ENCODE measurements at regions not wholly inside any gene's neighbourhood (a gene's known extent, or its start where the extent isn't known, plus 50 kb on each side); places are given as distances from the start of the nearest gene placed in this dataset.

- Histone ChIP-seq H3K27me3 (no peaks in the 10 kb centered on the region), H3K36me3 (no peaks in the 10 kb centered on the region), H3K27ac (no peak overlapping the region), H3K4me3 (no peak overlapping the region), H3K9me3 (no peaks in the 10 kb centered on the region), H3K4me1 (no peaks in the 10 kb centered on the region)
- WGBS, 2 donors = 52 to 65% methylated on average over 3 of the region's 3 CpGs
- intact Hi-C loops (cut with DNase I) = no loop called here
- no peak for DNase-seq
- TF ChIP-seq, protein P1, sequence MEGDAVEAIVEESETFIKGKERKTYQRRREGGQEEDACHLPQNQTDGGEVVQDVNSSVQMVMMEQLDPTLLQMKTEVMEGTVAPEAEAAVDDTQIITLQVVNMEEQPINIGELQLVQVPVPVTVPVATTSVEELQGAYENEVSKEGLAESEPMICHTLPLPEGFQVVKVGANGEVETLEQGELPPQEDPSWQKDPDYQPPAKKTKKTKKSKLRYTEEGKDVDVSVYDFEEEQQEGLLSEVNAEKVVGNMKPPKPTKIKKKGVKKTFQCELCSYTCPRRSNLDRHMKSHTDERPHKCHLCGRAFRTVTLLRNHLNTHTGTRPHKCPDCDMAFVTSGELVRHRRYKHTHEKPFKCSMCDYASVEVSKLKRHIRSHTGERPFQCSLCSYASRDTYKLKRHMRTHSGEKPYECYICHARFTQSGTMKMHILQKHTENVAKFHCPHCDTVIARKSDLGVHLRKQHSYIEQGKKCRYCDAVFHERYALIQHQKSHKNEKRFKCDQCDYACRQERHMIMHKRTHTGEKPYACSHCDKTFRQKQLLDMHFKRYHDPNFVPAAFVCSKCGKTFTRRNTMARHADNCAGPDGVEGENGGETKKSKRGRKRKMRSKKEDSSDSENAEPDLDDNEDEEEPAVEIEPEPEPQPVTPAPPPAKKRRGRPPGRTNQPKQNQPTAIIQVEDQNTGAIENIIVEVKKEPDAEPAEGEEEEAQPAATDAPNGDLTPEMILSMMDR (IDR thresholded peaks at IDR 0.05) = no peak
- TF ChIP-seq POLR2A (IDR thresholded peaks at IDR 0.05) = no peak
- no peak for TF ChIP-seq POLR2AphosphoS5 (IDR thresholded peaks at IDR 0.05)
- no peak for TF ChIP-seq EP300 (IDR thresholded peaks at IDR 0.05)
Observed at GRCh38 chr9:79408617-79409016, 163.1 kb upstream of the TLE4 start.

GRCh38 chr9:79409182-79409823 is 162.5 kb upstream of the TLE4 start:
- Histone ChIP-seq H3K36me3 (no peaks in the 10 kb centered on the region), H3K4me3 (no peak overlapping the region), H3K4me1 (no peaks in the 10 kb centered on the region), H3K9me3 (no peaks in the 10 kb centered on the region), H3K27ac (no peak overlapping the region), H3K27me3 (no peaks in the 10 kb centered on the region)
- 48 to 76% methylated on average over 2 of the region's 2 CpGs for WGBS, 2 donors
- TF ChIP-seq POLR2AphosphoS5 (IDR thresholded peaks at IDR 0.05) = no peak
- no peak for TF ChIP-seq POLR2A (IDR thresholded peaks at IDR 0.05)
- no peak for TF ChIP-seq EP300 (IDR thresholded peaks at IDR 0.05)
- TF ChIP-seq, protein P1 (IDR thresholded peaks at IDR 0.05) = no peak
- DNase-seq = no peak
- intact Hi-C loops (cut with DNase I) = no loop called here

DNA sequence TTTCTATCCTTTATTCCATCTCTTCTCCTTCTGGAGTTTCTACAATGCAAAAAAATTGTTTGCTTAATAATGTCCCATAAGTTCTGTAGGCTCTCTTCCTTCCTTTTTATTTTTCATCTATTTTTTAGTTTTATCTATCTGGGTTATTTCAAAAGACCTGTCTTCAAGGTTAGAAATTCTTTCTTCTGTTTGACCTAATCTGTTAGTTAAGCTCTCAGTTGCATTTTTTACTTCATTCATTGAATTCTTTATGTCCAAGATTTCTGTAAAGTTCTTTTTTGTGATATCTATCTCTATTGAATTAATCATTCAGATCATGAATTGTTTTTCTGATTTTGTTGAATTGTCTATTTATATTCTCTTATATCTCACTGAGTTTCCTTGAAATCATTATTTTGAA is 145.9 kb upstream of the TLE4 start:
- Histone ChIP-seq H3K9me3 (peaks cover 2 to 4% (median 3%) of the 10 kb centered on the region in 4 donors), H3K4me3 (no peak overlapping the region), H3K4me1 (no peaks in the 10 kb centered on the region), H3K27me3 (no peaks in the 10 kb centered on the region), H3K27ac (no peak overlapping the region), H3K36me3 (no peaks in the 10 kb centered on the region)
- no peak for DNase-seq
- TF ChIP-seq POLR2A (IDR thresholded peaks at IDR 0.05) (no peak), POLR2AphosphoS5 (IDR thresholded peaks at IDR 0.05) (no peak), EP300 (IDR thresholded peaks at IDR 0.05) (no peak)
- TF ChIP-seq, protein P1 (IDR thresholded peaks at IDR 0.05) = no peak
- intact Hi-C loops (cut with DNase I) = no loop called here

DNA sequence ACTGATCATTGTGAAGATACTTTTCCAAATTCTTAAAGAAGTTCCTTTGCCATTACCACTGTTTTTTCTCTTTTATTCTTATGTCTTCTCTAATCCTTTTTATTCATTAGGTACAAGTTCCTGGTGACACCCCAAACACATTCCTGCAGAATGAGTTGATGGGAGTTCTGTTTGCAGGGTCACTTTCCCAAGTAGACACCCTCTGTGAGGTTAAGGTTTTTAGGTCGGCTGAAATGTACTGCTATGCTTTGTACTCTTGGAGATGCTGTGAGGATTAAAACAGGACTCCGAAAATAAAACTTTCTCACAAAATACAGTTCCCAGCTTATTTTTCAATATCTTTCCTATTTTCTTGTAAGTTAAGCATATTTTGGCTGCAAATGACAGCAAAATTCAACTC is 143.3 kb upstream of the TLE4 start:
- 66 to 85% methylated on average over 2 of the region's 2 CpGs for WGBS, 2 donors
- intact Hi-C loops (cut with DNase I) = no loop called here
- Histone ChIP-seq H3K4me3 (no peak overlapping the region), H3K36me3 (no peaks in the 10 kb centered on the region), H3K4me1 (no peaks in the 10 kb centered on the region), H3K27me3 (no peaks in the 10 kb centered on the region), H3K27ac (no peak overlapping the region), H3K9me3 (peaks cover 0 to 4% (median 3%) of the 10 kb centered on the region in 4 donors)
- TF ChIP-seq POLR2AphosphoS5 (IDR thresholded peaks at IDR 0.05) = no peak
- TF ChIP-seq POLR2A (IDR thresholded peaks at IDR 0.05) = no peak
- TF ChIP-seq, protein P1 (IDR thresholded peaks at IDR 0.05) = no peak
- no peak for TF ChIP-seq EP300 (IDR thresholded peaks at IDR 0.05)
- no peak for DNase-seq

GRCh38 chr9:79430619-79431018 is 141.1 kb upstream of the TLE4 start:
- Histone ChIP-seq H3K36me3 (no peaks in the 10 kb centered on the region), H3K9me3 (peaks cover 0 to 4% (median 2%) of the 10 kb centered on the region in 4 donors), H3K4me3 (no peak overlapping the region), H3K4me1 (no peaks in the 10 kb centered on the region), H3K27me3 (no peaks in the 10 kb centered on the region), H3K27ac (no peak overlapping the region)
- no peak for TF ChIP-seq POLR2AphosphoS5 (IDR thresholded peaks at IDR 0.05)
- no peak for TF ChIP-seq EP300 (IDR thresholded peaks at IDR 0.05)
- TF ChIP-seq, protein P1 (IDR thresholded peaks at IDR 0.05) = no peak
- TF ChIP-seq POLR2A (IDR thresholded peaks at IDR 0.05) = no peak
- DNase-seq = no peak
- intact Hi-C loops (cut with DNase I) = no loop called here
